Stimulated activated CD4-positive, alpha-beta T cell treated with anti-CD3 and anti-CD28 coated beads, Interleukin-4, amount 100 ng/mL, for 24 hours (primary cell): ENCODE measurements at regions not wholly inside any gene's neighbourhood (a gene's known extent, or its start where the extent isn't known, plus 50 kb on each side); places are given as distances from the start of the nearest gene placed in this dataset.

Experiments used
- DNase-seq: peaks from one replicate; pipeline ENCODE4 v3.0.0-alpha.2; 2020

DNA sequence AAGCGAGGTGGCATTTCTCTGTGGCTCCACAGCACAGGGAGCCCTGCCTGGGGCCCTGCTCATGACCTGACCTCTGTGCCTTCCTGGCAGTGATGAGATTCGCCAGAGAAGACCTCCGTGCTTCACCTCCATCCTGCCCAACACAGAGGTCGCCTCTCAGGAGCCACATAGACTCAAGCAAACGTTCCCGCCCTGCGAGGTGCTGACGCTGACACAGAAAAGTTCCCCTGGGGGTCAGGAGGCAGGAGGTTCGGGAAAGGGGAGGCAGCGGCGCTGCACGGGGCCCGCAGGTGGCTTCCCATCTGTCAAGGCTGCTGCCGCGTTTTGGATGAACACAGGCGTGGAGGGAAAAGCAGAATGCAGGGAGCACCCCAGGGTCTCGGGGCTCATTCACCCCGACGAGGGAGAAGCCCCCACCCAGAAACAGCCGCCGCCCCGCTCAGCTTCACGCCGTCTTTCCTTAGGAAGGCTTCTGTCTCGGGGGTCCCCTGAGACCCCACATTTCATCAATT is 579.6 kb upstream of the SALL3 start:
- DNase-seq = no peak

DNA sequence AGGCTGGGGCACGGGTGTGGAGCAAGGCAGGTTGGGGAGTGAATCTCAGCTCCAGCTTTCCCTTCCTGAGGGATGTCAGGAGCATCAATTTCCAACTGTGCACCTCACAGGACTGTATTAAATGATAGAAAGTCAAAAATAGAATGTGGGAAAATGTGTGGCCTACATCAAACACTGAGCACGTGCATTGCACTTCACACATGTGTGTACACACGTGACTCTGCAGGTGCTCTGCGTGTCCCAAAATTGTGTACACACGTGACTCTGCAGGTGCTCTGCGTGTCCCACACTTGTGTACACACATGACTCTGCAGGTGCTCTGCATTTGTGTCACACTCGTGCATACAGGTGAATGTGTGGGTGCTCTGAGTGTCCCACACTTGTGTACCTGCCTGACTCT is 577.2 kb upstream of the SALL3 start:
- DNase-seq = no peak

DNA sequence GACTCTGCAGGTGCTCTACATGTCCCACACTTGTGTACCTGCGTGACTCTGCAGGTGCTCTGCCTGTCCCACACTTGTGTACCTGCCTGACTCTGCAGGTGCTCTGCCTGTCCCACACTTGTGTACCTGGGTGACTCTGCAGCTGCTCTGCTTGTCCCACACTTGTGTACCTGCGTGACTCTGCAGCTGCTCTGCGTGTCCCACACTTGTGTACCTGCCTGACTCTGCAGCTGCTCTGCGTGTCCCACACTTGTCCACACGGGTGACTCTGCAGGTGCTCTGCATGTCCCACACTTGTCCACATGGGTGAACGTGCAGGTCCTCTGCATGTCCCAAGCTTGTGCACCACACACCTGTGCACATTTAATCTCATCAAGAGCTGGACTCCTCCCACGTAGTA is 576.7 kb upstream of the SALL3 start:
- DNase-seq = no peak

DNA sequence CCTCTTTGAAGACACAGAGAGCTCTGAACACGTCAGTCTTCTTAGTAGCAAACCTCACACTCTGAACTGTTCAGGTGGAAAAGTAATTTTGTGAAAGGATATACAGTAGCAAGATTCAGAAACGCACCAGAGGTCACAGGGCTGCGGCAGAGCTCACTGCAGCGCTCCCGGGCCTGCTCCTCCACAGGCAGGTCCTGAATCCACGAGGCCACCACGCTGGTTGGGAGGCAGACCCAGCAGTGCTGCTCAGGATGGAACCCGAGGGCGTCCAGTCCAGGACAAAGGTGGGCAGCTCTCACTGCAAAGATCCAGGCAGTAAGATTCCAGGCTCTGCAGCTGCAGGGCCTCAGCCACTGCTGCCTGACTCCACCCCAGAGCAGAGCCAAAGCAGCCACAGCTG is 576.2 kb upstream of the SALL3 start:
- no peak for DNase-seq

DNA sequence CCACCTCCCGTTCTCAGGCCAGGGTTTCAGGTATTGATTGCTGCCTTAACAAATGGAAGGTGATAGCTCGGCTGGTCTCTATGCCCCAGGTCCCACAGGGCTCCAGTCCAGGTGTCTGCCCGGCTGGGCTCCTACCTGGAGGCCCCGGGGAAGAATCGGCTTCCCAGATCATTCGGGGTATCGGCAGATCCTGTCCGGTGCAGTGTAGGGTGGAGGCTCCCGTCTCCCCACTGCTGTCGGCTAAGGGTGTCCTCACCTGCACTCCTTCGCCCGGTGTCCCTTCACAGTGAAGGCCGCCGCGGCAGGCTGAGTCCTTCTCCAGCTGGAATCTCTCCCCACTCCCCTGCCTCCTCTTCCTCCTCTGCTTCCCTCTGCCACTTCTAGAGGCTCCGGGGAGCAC is 573.9 kb upstream of the SALL3 start:
- no peak for DNase-seq

DNA sequence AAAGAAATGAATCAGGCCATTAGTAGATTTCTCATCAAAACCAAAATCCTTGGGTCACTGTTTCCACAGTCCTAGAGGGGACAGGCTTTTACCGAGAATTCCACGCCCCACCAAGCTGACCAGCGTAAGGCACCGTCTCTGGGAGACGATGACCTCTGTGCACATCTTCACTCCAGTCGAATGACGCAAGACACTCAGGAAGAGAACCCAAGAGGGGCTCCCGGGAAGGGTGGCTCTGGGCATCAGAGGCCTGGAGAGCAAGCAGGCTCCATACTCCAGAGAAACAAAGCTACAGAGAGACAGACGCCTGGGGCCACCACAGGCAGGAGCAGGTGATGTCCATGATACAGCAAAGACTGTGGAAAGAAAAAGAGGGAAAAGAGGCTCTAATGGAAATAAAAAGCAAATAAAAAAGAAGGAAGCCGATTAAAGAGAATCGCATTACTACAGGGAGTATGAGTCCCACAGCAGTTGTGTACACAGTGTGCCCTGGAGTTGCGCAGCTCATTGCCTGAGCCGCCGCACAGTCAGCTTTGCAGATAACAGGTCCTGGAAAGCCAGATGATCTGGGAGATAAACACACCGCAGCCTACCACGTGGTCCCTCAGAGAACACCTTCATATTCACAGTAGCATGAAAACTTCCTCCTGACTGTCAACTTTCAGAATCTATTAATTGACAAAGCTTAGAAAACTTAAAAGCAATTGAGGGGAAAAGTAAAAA is 572.7 kb upstream of the SALL3 start:
- no peak for DNase-seq

DNA sequence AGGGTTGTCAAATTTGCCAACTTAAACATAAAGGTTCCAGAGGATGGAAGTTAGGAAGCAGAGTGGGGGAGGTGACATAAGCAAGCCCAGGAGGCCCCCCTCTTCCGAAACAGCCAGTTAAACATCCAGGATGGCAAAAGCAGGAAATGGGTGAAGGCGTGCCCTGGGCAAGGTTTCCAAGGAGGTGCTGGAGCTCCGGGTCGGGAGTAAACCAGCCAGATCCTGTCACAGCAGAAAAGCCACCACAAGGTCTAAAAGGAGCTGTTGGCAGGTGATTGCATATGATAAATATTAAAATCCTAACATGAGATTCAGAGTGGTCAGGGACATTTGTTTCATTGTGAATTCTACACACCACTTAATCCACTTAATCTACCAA is 572.2 kb upstream of the SALL3 start:
- DNase-seq = no peak

DNA sequence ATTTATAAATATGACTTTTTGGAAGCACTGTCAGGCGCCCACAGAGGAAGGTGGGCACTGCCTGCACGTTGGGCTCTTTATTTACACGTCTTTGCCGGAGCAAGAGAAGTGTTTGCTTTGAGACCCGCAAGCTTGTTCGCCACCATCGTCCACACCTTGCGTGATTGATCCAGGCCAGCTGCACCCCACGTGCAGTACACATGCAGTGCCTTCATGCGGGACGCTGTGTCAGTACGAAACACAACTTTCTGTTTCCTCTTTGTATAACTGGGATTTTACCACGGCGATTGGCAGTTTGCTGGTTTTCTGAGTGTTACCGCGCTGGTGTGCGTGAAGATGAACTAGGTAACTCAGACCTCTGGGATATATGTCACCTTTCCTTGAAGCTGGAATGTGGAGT is 571.0 kb upstream of the SALL3 start:
- no peak for DNase-seq

DNA sequence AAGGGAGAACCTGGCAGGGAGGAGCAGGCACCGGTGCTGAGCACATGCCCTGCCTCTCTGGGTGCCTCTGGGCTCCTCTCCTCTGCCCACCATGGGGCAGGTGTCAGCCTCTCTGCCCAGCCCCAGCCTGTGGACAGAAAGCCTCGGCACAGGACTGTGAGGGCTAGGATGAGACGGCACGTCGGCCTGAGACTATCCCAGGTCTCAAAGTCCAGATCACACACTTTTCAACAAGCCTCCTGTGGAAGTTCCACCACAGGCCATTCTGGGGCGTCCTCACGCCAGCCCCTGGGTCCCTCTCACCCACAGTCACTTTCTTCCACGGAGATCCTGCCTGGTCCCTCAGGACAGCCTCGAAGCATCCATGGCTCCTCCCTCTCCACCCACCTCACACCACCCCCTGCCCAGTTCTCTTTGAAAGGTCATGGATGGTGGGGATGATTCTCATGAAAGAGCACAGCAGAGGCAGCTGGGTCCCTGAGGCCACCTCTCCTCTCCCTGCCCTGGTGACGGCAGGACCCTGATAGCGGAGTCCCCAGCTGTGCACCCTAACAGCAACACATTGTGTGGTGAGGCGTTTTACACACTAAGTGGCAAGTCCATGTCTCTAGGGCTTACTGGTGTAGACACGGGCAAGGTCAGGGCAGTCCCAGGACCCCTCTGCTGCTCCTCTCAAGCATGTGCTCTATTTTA is 569.4 kb upstream of the SALL3 start:
- no peak for DNase-seq

DNA sequence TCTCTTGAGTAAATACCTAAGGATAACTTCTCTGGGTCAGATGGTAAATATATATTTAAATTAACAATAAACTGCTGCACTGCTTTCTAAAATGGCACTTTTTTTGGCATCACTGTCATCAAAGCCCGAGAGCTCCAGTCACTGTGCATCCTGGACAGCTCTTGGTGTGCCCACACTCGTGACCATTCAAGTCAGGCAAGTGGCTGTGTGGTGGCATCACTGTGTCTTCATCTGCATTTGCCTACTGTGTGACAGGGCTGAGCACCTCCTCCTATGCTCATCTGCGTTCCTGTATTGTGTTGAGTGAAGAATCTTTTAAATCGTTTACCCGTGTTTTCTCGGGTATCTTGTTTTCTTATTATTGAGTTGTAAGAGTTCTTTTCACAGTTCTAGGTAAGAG is 568.1 kb upstream of the SALL3 start:
- DNase-seq = no peak

DNA sequence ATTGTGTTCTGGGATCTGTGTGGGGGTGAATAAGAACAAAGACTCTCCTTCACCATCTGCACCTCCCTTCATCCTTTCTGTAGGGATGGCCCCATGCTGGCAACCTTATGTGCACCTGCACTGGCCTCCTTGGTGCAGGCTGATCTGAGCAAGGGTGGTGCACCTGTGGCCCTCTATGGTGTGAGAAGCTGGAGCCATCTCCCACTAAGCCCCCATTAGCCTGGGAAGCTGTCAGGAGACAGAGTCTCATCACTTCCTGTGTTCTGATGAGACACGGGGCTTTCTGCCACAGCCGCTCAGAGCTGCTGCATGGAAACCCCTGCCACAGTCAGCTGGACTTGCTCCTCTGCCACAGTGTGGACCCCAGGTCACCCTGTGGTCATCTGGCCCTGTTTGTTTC is 565.3 kb upstream of the SALL3 start:
- no peak for DNase-seq

DNA sequence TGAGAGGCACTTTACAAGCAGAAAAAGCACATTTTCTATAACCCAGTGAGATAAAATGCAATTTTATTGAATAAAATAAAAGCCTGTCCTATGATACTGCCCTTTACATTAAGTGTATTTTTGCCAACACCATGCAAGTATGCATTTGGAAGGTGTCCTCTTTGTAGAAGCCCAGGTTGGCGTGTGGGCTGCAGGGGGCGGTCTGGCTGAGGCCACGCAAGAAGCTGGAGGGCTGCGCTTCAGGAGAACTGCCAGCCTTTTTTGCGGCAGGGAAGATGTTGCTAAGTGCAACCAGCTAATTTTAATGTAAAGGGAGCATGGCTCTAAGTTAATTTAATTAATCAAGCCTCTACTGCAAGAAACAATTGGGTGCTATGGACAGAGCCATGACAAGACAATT is 562.8 kb upstream of the SALL3 start:
- DNase-seq = no peak

DNA sequence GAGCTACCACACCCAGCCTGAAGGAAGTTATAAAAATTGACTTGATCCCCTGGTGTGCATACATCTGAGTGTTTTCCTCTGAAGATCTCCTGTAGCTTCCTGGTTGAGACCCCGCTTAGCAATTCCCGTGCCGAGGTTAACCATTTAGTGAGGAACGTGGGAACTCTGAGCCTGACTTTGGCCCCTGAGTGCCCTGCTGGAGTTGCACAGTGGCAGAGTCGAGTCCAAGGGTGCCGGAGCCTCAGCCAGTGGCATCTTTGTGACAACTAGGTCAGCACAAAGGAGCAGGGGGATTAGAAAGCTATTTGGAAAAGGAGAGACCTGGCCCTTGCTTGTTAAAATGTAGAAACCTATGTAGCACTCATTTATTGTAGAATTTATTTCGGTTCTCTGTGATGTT is 561.2 kb upstream of the SALL3 start:
- DNase-seq = no peak

DNA sequence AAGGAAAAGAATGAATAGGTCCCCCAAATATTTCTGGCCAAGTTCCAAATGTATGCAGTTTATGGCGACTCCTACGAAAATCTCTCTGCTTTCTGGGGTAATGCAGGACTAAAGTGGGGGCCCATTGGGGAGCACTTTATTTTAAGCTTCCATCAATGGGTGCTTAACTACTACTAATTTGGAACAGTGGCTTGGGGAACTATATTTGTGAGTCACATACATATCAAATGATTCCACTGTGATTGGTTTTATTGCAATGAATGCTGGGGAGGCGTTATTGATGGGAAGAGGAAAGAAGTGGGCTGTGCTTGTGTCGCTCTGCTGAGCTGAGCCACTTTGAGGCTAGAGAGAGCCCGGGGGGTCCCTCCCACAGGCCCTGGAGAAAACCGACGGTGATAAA is 560.4 kb upstream of the SALL3 start:
- no peak for DNase-seq

DNA sequence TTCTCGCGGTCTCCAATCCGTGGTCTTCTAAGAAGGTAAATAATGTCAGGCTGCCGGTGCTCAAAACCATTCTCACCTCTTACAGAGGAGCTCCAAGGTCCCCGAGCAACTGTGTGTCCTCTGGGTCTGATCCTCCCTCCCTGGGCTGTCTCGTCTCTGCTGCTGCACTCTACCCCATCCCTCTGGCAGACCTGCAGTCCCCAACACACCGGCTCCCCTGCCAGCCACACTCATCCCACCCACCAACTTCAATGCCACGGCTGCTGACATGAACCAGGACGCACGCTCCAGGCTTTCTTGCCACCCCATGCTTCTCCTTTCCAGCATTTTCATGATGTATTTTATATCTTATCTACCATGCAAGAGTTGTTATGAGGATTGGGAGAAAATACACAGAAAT is 559.5 kb upstream of the SALL3 start:
- no peak for DNase-seq

DNA sequence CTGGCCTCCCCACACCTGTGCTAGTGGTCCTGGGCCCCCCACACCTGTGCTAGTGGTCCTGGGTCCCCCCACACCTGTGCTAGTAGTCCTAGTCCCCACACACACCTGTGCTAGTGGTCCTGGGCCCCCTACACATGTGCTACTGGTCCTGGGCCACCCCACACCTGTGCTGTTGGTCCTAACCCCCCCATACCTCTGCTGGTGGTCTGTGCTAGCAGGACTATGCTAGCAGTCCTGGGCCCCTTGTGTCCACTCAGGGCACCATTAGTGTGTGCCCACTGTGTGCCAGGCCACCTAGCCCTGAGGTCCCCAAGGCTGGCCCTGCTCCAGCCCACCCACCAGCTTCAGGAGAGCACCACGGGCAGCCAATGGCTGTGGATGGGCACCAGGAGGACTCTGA is 558.2 kb upstream of the SALL3 start:
- no peak for DNase-seq

DNA sequence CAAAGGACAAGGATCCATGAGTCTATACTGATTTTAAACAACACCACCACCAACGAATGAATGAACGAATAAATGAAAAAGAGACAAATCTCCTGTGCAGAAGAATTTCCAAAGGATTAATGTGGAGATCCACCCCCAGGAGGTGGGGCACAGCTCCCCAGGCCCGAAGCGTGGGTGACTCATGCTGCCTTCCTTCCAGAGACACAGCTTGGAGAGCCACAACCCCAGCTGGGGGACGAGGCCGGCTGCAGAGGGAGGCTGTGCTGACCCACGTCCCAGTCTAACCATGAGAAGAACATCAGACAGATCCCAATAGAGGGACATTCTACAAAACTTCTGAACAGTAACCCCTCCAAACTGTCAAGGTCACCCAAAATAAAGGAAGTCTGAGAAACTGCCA is 557.3 kb upstream of the SALL3 start:
- no peak for DNase-seq

DNA sequence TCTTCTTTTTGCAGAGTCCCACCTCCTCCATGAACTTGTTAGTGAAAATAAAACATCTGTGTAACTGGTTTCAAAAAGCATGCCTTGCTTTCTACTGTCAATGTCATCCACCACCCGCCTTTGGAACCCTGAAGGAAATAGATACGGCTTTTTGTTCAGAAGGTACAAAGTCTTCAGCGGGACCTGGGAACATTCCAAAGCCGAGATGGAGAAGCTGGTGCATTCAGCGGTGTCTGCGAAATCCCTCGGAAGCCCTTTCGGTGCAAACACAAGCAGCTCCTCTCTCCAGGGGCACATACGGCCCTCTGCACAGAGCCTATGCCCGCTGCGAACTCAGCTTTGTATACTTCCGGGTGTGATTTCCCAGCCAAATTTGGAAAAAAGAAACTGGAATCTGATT is 555.8 kb upstream of the SALL3 start:
- DNase-seq = no peak

DNA sequence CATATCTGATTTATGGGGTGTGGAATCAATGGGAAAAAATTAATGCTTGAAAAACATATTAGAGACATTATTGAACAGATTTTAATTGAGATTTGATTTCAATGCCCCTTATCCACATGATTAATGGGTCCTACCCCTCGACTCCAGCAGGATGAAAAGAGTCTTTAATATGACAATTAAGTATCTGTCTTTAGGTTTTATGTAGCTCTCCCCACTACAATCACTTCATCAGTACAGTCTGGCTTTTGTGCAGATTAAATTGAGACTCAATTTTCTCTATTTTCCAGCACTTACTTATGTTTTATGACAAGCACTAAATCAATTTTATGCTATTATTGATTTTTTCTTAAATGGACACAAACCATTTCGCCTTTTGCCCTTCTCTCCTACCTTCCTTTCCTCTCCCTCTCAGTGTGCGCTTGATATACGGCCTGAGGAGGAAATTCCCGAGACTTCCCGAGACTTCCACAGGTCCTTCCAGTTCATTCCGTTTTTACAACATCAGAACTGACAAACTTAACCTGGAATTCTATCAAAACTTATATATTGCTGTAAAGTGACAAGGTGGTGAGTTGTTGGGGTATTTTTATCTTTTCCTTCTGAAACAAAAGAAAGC is 555.1 kb upstream of the SALL3 start:
- no peak for DNase-seq

DNA sequence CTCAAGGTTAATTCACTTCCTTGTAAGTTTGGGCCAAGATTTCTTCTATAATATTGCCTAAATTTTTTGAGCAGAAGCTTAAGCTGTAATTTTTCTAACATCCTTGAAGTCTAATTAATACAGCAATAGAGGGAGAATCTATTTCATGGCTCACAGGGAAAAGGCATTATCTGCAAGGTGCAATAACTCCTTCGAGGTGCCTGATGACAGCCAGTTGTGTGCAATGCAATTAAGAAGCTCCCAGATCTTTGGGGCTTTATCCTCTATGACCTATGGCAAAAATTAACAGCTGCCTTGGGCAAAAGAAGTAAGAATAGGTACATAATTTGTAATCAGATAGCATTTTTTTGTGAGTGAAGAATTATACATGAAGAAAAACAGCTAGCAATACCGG is 554.6 kb upstream of the SALL3 start:
- DNase-seq = no peak

DNA sequence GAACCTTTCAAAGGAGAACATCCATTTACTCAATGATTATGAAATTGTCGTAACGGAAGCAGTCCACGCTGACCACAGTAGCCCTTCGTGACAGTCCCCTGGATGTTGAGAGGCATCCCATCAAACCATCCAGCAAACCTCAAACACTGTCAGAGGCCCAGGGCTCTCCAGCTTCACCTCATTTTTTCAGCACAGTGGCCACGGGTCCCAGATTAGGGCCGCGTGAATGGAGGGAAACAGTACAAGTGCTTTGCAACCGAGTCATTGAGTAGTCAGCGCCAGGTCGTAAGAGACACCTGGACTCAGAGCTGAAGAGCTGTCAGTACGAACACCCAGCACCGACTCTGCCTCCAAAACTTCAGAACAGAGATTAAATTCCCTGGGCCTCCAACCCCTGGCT is 552.5 kb upstream of the SALL3 start:
- no peak for DNase-seq

DNA sequence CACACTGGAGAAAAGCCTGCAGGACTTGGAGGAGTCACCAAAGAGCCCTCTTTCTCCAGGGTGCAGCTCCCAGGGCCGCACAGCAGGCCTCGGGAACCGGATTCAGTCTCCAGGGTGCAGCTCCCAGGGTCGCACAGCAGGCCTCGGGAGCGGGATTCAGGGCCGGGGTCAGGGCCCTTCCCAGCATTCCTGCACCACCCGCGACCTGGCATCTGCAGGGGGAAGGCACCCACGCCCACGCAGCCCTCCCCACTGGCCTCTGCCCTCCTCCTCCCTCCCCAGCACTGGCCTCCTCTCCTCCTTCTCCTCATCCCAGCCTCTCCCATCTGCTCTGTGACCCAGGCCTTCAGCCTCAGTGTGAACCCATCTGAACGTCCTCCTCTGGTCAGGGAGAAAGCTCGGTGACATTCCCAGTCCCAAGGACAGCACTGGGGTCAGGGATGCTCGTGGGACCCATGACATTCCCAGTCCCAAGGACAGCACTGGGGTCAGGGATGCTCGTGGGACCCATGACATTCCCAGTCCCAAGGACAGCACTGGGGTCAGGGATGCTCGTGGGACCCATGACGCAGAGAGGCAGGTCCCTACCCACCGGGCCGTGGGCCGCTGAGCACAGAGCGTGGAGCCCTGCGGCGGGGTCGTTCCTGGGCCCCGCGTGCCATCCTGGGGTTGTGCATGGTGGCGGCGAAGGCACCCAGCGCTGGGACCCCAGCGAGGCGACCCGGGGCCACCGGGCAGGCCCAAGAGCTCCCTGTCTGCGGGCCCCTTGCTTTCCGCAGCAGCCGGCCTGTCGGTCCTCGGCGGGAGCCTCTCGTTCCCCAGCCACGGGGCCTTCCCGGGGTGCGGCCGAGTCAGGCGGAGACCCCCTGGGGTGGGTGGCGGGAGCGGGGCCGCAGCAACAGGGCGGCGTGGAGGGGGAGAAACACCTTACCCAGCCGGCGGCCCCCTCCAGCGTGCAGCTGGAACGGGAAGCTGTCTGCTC is 550.2 kb upstream of the SALL3 start:
- DNase-seq = no peak

DNA sequence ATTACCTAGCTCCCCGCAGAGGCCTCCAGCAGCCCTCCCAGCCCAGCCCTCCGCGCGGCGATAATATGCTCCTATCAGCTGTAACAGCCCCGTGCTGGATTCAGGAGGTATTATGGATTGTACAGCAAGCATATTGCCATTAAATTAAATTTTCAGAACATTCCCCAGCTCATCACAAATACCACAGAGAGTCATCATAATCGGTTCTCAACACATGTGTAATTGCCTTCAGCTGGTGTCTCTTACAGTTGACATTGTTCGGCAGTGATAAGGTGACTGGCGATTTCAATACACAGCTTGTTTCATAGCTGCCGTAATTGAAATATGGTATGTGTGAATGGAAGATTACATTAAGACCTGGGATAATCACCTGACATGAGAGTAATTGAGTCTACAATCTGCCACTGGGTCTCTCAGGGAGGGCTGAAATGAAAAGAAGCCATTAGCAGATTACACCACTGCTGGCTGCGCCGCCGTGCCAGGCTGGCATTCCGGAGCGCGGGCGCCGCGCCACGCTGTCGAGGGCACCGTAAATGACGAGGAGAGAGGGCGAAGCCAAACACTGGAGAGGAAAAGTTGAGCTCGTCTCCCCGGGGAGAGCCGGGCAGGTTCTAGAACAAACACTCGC is 549.4 kb upstream of the SALL3 start:
- no peak for DNase-seq
